ENCODE measurements at regions not wholly inside any gene's neighbourhood (a gene's known extent, or its start where the extent isn't known, plus 50 kb on each side); places are given as distances from the start of the nearest gene placed in this dataset.

DNA sequence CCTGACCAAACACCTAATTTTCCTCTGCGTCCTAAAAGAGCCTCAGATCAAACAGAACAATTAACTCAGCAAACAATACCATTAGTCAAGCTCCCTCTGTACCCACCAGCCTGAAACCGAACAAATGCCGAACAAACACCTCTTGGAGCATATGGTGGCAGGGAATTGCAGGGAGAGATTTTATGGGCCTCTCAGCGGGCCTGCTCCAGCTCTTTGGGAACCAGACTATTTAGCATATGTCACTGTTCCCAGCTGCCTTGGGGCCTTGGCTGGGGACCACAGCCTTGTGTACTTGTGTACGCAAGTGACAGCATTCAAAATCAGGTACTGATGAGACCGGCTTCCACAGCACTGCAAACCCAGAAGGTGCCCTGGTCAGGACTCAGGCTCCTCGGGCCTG, 388.8 kb upstream of the PPP2R3A start:
- WGBS = 53% methylated on average over 7 of the region's 7 CpGs

DNA sequence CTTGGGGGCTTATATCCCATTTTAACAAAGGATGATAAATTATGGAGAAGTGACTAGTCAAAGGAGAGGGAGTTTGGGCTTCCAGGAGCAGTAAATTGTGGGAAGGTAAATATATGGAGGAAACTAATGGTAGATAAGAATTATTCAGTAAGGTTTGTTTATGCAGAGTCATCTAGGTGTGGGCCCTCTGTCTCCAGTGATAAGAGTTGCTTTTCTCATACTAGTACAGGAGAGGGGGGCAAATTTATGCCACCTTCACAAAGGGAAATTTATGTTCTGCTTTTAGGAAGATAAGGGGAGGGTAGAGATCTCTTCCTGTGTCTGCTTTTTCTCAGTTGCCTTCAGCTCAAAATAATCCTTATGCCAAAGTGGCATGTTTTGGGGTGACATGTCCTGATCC, 383.7 kb upstream of the PPP2R3A start:
- no peaks in the 10 kb centered on the region for H3K9me3 ChIP-seq
- no peak overlapping the region for H3K4me3 ChIP-seq
- TF ChIP-seq, protein P1, sequence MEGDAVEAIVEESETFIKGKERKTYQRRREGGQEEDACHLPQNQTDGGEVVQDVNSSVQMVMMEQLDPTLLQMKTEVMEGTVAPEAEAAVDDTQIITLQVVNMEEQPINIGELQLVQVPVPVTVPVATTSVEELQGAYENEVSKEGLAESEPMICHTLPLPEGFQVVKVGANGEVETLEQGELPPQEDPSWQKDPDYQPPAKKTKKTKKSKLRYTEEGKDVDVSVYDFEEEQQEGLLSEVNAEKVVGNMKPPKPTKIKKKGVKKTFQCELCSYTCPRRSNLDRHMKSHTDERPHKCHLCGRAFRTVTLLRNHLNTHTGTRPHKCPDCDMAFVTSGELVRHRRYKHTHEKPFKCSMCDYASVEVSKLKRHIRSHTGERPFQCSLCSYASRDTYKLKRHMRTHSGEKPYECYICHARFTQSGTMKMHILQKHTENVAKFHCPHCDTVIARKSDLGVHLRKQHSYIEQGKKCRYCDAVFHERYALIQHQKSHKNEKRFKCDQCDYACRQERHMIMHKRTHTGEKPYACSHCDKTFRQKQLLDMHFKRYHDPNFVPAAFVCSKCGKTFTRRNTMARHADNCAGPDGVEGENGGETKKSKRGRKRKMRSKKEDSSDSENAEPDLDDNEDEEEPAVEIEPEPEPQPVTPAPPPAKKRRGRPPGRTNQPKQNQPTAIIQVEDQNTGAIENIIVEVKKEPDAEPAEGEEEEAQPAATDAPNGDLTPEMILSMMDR (IDR thresholded peaks at IDR 0.05) = no peak
- TF ChIP-seq POLR2AphosphoS5 (IDR thresholded peaks at IDR 0.05) (no peak), POLR2A (IDR thresholded peaks at IDR 0.05) (no peak), EP300 (IDR thresholded peaks at IDR 0.05) (no peak)
- DNase-seq (ENCODE audit: low spot score in 2 of 2) = no peak
- no peak overlapping the region for H3K27ac ChIP-seq
- no peaks in the 10 kb centered on the region for H3K36me3 ChIP-seq
- H3K4me1 ChIP-seq = no peaks in the 10 kb centered on the region
- no peaks in the 10 kb centered on the region for H3K27me3 ChIP-seq

More for the DNA sequence above, 388.8 kb upstream of the PPP2R3A start:
- no peak overlapping the region for H3K4me3 ChIP-seq
- DNase-seq (ENCODE audit: low spot score in 2 of 2) = no peak
- no peak for TF ChIP-seq EP300 (IDR thresholded peaks at IDR 0.05)
- no peak for TF ChIP-seq POLR2A (IDR thresholded peaks at IDR 0.05)
- TF ChIP-seq, protein P1 (IDR thresholded peaks at IDR 0.05) = no peak
- TF ChIP-seq POLR2AphosphoS5 (IDR thresholded peaks at IDR 0.05) = no peak
- H3K27ac ChIP-seq = no peak overlapping the region
- no peaks in the 10 kb centered on the region for H3K27me3 ChIP-seq
- no peaks in the 10 kb centered on the region for H3K36me3 ChIP-seq
- no peaks in the 10 kb centered on the region for H3K9me3 ChIP-seq
- no peaks in the 10 kb centered on the region for H3K4me1 ChIP-seq

DNA sequence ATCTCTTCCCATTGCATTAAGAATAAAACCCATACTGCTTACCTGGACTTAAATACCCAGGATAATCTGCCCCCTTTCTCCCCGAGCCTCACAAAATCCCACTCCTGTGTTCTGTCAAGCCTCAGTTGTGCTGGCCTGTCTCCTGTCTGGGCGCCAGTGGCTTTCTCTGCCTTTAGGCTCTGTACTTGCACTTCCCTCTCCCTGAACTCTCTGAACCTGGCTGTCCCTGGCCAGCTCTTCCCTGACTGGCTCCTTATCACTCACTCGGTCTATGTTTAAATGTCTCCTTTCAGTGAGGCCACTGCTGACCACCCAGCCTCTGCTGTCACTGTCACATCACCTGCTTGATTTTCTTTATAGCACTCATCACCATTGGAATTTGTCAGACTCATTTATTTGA, 382.7 kb upstream of the PPP2R3A start:
- Histone ChIP-seq H3K4me3 (no peak overlapping the region), H3K27ac (no peak overlapping the region), H3K36me3 (no peaks in the 10 kb centered on the region), H3K4me1 (no peaks in the 10 kb centered on the region), H3K9me3 (no peaks in the 10 kb centered on the region), H3K27me3 (no peaks in the 10 kb centered on the region)
- WGBS = 59% methylated on average over 3 of the region's 3 CpGs
- TF ChIP-seq, protein P1 (IDR thresholded peaks at IDR 0.05) = no peak
- no peak for TF ChIP-seq POLR2A (IDR thresholded peaks at IDR 0.05)
- TF ChIP-seq POLR2AphosphoS5 (IDR thresholded peaks at IDR 0.05) = no peak
- TF ChIP-seq EP300 (IDR thresholded peaks at IDR 0.05) = no peak
- DNase-seq (ENCODE audit: low spot score in 2 of 2) = no peak

DNA sequence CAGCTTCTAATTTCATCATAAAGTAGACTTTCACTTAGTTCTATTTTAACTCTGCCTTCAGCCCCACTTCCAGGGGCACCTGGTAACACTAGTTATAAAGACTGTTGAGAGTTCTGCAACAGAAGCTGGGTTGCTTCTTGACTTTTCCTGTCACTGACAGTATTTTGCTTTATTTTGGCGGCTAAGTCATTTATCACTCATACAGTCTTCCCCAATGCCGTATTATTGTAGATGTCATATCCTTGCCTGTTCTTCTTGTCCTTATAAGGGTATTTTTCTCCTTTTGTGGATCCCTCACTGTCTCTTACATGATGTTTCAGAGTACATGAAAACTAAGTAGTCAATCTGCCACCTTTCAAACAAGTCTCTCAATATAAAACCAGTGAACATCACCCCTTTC, 369.0 kb upstream of the PPP2R3A start:
- Histone ChIP-seq H3K36me3 (no peaks in the 10 kb centered on the region), H3K27me3 (no peaks in the 10 kb centered on the region), H3K4me3 (no peak overlapping the region), H3K9me3 (no peaks in the 10 kb centered on the region), H3K4me1 (no peaks in the 10 kb centered on the region), H3K27ac (no peak overlapping the region)
- 76% methylated on average over 2 of the region's 2 CpGs for WGBS
- no peak for DNase-seq (ENCODE audit: low spot score in 2 of 2)
- TF ChIP-seq POLR2A (IDR thresholded peaks at IDR 0.05) = no peak
- no peak for TF ChIP-seq EP300 (IDR thresholded peaks at IDR 0.05)

DNA sequence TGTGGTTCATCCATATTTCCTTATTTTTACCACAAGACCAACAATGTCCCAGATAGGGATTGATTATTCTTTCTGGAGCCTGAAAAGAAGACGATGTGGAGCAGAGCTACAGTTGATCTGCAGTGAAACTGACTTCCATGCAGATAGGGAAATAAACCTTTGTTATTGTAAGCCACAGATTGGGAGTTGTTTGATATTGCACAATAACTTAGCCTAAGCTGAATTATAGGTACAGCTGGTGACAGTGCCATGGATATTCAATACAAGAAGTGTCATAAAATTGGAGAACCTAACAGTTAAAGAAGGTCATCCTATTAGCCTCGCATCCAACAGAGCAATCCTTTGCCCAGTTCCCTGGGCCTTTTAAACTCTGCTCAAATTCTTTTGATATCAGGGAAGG, 367.7 kb upstream of the PPP2R3A start:
- 70% methylated on average over 2 of the region's 2 CpGs for WGBS

More for the DNA sequence above, 367.7 kb upstream of the PPP2R3A start:
- H3K27me3 ChIP-seq = no peaks in the 10 kb centered on the region
- no peak overlapping the region for H3K27ac ChIP-seq
- TF ChIP-seq POLR2A (IDR thresholded peaks at IDR 0.05) (no peak), POLR2AphosphoS5 (IDR thresholded peaks at IDR 0.05) (no peak), EP300 (IDR thresholded peaks at IDR 0.05) (no peak)
- TF ChIP-seq, protein P1 (IDR thresholded peaks at IDR 0.05) = no peak
- H3K36me3 ChIP-seq = no peaks in the 10 kb centered on the region
- no peaks in the 10 kb centered on the region for H3K9me3 ChIP-seq
- DNase-seq (ENCODE audit: low spot score in 2 of 2) = no peak
- no peaks in the 10 kb centered on the region for H3K4me1 ChIP-seq
- H3K4me3 ChIP-seq = no peak overlapping the region
